Endothelial cell of umbilical vein (primary cell): ENCODE measurements at regions not wholly inside any gene's neighbourhood (a gene's known extent, or its start where the extent isn't known, plus 50 kb on each side); places are given as distances from the start of the nearest gene placed in this dataset.

Source experiments
- BruUV-seq: library from RNA; stranded (reverse); fragments of 400-500 nt; replicated peaks from 2 replicates; lab custom pipeline; 2021; lab: Mats Ljungman, UMichigan
- CTCF ChIA-PET: fragments of 300-600, 350-600 bp; sonication (Branson Sonifier 250); formaldehyde crosslinking; loops from one replicate; lab custom pipeline; 2021; ENCODE audit warnings: antibody characterized with exemption, inconsistent platforms; lab: Charles Lee
- POLR2A ChIA-PET: fragments of 300-600, 350-600 bp; sonication (Branson Sonifier 250); formaldehyde crosslinking; loops from one replicate; lab custom pipeline; 2021; ENCODE audit warnings: antibody characterized with exemption, inconsistent platforms; lab: Charles Lee
- DNase-seq: peaks from one replicate; pipeline ENCODE4 v3.0.0-alpha.2; 2011; ENCODE audit warnings: low read depth, low spot score
- FAIRE-seq: peaks from 2 replicates; lab custom pipeline; 2011; peaks lifted over from hg19 to GRCh38; lab: Jason Lieb, UNC
- H2AFZ ChIP-seq: 2 replicates; pipeline ENCODE4 v1.6.0; 2012; ENCODE audit warnings: low read depth, low read length, control low read depth, inconsistent platforms
- H3K27ac ChIP-seq: 2 replicates; pipeline ENCODE4 v1.5.1; 2011; ENCODE audit warnings: low read depth, mild to moderate bottlenecking, control low read depth, low read length, moderate library complexity; ENCODE audit not compliant: insufficient read depth
- H3K27me3 ChIP-seq, 2 experiments: 2 replicates each; pipeline versions ENCODE4 v1.6.0 to v1.6.1; 2011; ENCODE audit warnings: low read length in 2 of 2, mixed read lengths in 1 of 2; ENCODE audit not compliant: control insufficient read depth in 2 of 2, insufficient read depth in 2 of 2
- H3K36me3 ChIP-seq, 2 experiments: 2 replicates in 1 of 2; 3 replicates in 1 of 2; pipeline ENCODE4 v1.5.1; 2011; ENCODE audit warnings: low read length in 2 of 2, mild to moderate bottlenecking in 1 of 2, moderate library complexity in 1 of 2; ENCODE audit not compliant: control insufficient read depth in 2 of 2, insufficient read depth in 2 of 2; ENCODE audit errors: extremely low read depth in 1 of 2
- H3K4me1 ChIP-seq: 3 replicates; pipeline ENCODE4 v1.5.1; 2011; ENCODE audit warnings: mild to moderate bottlenecking, low read length; ENCODE audit not compliant: control insufficient read depth, insufficient read depth; ENCODE audit errors: extremely low read depth
- H3K4me2 ChIP-seq: 2 replicates; pipeline ENCODE4 v1.6.1; 2011; ENCODE audit warnings: low read length, control low read depth, mixed read lengths; ENCODE audit not compliant: insufficient read depth
- H3K4me3 ChIP-seq, 3 experiments: fragments of 200-600 bp in 1 of 3; sonication (generic), shearing (Covaris generic) in 1 of 3; replicated peaks in 1 of 3; 2 replicates each; pipeline ENCODE4 v1.5.1; 2011 to 2016; ENCODE audit warnings: control low read depth in 3 of 3, low read length in 3 of 3, mild to moderate bottlenecking in 2 of 3, inconsistent platforms in 1 of 3, low read depth in 1 of 3, moderate library complexity in 1 of 3; ENCODE audit not compliant: insufficient read depth in 1 of 3
- H3K79me2 ChIP-seq: 2 replicates; pipeline ENCODE4 v1.6.0; 2012; ENCODE audit warnings: low read length, inconsistent platforms; ENCODE audit not compliant: control insufficient read depth, insufficient read depth
- H3K9ac ChIP-seq: replicated peaks from 2 replicates; pipeline ENCODE3; 2011; ENCODE audit warnings: low read length, control low read depth; ENCODE audit not compliant: insufficient read depth; ENCODE audit errors: extremely low read depth
- H3K9me1 ChIP-seq: replicated peaks from 3 replicates; pipeline ENCODE4 v1.6.0; 2011; ENCODE audit warnings: mild to moderate bottlenecking, low read length; ENCODE audit not compliant: control insufficient read depth, insufficient read depth; ENCODE audit errors: extremely low read depth
- H3K9me3 ChIP-seq: replicated peaks from 2 replicates; pipeline ENCODE4 v1.5.1; 2012; ENCODE audit warnings: low read length, inconsistent platforms; ENCODE audit not compliant: control insufficient read depth, insufficient read depth
- H4K20me1 ChIP-seq: replicated peaks from 2 replicates; pipeline ENCODE3; 2011; ENCODE audit warnings: mild to moderate bottlenecking, low read length; ENCODE audit not compliant: control insufficient read depth, insufficient read depth; ENCODE audit errors: extremely low read depth
- EZH2 ChIP-seq: IDR thresholded peaks from 2 replicates; pipeline ENCODE4 v1.6.1; 2012; ENCODE audit warnings: borderline replicate concordance, low read depth, mild to moderate bottlenecking, moderate library complexity, low read length, inconsistent platforms; ENCODE audit not compliant: severe bottlenecking
- FOS ChIP-seq: IDR thresholded peaks from 2 replicates; pipeline ENCODE4 v1.6.1; 2011; ENCODE audit warnings: mild to moderate bottlenecking, low read length, moderate library complexity, borderline replicate concordance; ENCODE audit not compliant: insufficient read depth
- GATA2 ChIP-seq: IDR thresholded peaks from 2 replicates; pipeline ENCODE4 v1.7.0; 2011; ENCODE audit warnings: low read depth, mild to moderate bottlenecking, moderate library complexity, mixed read lengths, low read length; ENCODE audit not compliant: insufficient read length, insufficient read depth
- JUN ChIP-seq: IDR thresholded peaks from 2 replicates; pipeline ENCODE4 v1.6.1; 2011; ENCODE audit warnings: borderline replicate concordance, low read depth; ENCODE audit not compliant: insufficient read length, insufficient read depth
- MYC ChIP-seq: IDR thresholded peaks from one replicate; pipeline ENCODE4 v1.6.1; 2011; ENCODE audit warnings: mild to moderate bottlenecking, low read depth, low read length
- POLR2A ChIP-seq: IDR thresholded peaks from 2 replicates; pipeline ENCODE4 v1.6.1; 2012; ENCODE audit warnings: low read depth, mild to moderate bottlenecking, control low read depth, low read length
- POLR2AphosphoS5 ChIP-seq: IDR thresholded peaks from 2 replicates; pipeline ENCODE4 v1.6.1; 2012; ENCODE audit warnings: low read depth, mild to moderate bottlenecking, control low read depth, low read length, moderate library complexity; ENCODE audit not compliant: insufficient read depth
- dilution Hi-C: fragments of 300-500 bp; cut with MboI; formaldehyde crosslinking; loops from one replicate; pipeline ENCODE4 v1.15.0; 2019; ENCODE audit warnings: low sequenced_read_pairs; ENCODE audit not compliant: extremely low pct_ligation_motif_present
- intact Hi-C: fragments of 100-400 bp; cut with micrococcal nuclease; formaldehyde crosslinking; loops from one replicate; pipeline ENCODE4 v1.10.0; 2022
- TF ChIP-seq, protein P1 (sequence below): IDR thresholded peaks from 2 replicates; pipeline ENCODE4 v1.6.1; 2011; ENCODE audit not compliant: insufficient read depth, insufficient read length
- TF ChIP-seq, protein P2 (sequence below), 2 donors: IDR thresholded peaks; 1 replicate in 1 of 2; 2 replicates in 1 of 2; pipeline ENCODE4 v1.5.1; 2011; ENCODE audit warnings: low read length in 2 of 2, mild to moderate bottlenecking in 2 of 2, moderate library complexity in 2 of 2, control low read depth in 1 of 2, inconsistent platforms in 1 of 2, low read depth in 1 of 2; ENCODE audit not compliant: insufficient read depth in 1 of 2; ENCODE audit errors: extremely low read depth in 1 of 2

DNA sequence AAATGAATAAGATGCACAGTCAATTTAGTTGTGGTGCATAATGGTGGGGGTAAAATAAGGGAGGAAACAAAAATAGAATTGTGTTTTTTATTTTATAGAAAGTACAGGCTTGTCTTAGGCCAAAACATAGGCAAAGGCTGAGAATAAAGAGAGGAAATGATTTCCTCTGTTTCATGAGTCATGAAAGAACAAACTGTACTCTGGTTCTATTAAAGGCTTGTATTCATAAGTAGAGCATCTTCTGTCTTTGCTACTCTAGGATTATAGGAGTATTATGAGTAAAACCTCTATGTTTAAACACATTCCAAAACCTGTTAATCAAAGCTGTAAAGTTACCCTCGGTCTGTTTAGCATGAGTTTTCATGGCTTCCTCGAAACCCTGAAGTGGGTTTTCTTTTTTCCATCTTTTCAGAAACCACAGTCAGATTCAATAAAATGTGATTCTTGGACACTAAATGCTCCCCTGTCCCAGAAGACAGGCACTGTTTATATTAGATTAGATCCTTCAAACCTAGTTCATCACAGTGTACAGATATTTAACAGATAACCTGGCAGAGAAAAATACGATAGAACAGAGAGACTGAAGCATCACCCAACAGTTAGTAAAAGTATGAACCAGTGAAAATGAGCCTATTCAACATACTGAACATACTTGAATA is 473.9 kb upstream of the CYLC2 start:
- ChIA-PET POLR2A (no interaction called here), CTCF (no interaction called here)
- Histone ChIP-seq H2AFZ (no peak overlapping the region), H3K27me3 (no peaks in the 10 kb centered on the region), H3K9me3 (no peaks in the 10 kb centered on the region), H3K79me2 (no peaks in the 10 kb centered on the region), H3K27ac (no peak overlapping the region), H4K20me1 (no peaks in the 10 kb centered on the region), H3K4me1 (no peaks in the 10 kb centered on the region), H3K4me2 (no peak overlapping the region), H3K4me3 (no peak overlapping the region), H3K9ac (no peak overlapping the region), H3K9me1 (no peaks in the 10 kb centered on the region), H3K36me3 (no peaks in the 10 kb centered on the region)
- BruUV-seq: no TSS peak
- DNase-seq: no peak
- no peak for FAIRE-seq
- no peak for TF ChIP-seq MYC
- no peak for TF ChIP-seq GATA2
- TF ChIP-seq, protein P1, sequence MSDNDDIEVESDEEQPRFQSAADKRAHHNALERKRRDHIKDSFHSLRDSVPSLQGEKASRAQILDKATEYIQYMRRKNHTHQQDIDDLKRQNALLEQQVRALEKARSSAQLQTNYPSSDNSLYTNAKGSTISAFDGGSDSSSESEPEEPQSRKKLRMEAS: no peak
- no peak for TF ChIP-seq EZH2
- no peak for TF ChIP-seq POLR2AphosphoS5
- TF ChIP-seq FOS: no peak
- no peak for TF ChIP-seq POLR2A
- TF ChIP-seq JUN: no peak
- TF ChIP-seq, protein P2, sequence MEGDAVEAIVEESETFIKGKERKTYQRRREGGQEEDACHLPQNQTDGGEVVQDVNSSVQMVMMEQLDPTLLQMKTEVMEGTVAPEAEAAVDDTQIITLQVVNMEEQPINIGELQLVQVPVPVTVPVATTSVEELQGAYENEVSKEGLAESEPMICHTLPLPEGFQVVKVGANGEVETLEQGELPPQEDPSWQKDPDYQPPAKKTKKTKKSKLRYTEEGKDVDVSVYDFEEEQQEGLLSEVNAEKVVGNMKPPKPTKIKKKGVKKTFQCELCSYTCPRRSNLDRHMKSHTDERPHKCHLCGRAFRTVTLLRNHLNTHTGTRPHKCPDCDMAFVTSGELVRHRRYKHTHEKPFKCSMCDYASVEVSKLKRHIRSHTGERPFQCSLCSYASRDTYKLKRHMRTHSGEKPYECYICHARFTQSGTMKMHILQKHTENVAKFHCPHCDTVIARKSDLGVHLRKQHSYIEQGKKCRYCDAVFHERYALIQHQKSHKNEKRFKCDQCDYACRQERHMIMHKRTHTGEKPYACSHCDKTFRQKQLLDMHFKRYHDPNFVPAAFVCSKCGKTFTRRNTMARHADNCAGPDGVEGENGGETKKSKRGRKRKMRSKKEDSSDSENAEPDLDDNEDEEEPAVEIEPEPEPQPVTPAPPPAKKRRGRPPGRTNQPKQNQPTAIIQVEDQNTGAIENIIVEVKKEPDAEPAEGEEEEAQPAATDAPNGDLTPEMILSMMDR (IDR thresholded peaks at IDR 0.05; ENCODE audit: extremely low read depth in 1 of 2, insufficient read depth in 1 of 2, low read depth in 1 of 2, low read length in 2 of 2): no peak
- dilution Hi-C loops (no loop called here), intact Hi-C loops (no loop called here)
